Endothelial cell of umbilical vein (primary cell): ENCODE measurements at regions not wholly inside any gene's neighbourhood (a gene's known extent, or its start where the extent isn't known, plus 50 kb on each side); places are given as distances from the start of the nearest gene placed in this dataset.

Experiments used
- BruUV-seq: library from RNA; stranded (reverse); fragments of 400-500 nt; replicated peaks from 2 replicates; lab custom pipeline; 2021; lab: Mats Ljungman, UMichigan
- CTCF ChIA-PET: fragments of 300-600, 350-600 bp; sonication (Branson Sonifier 250); formaldehyde crosslinking; loops from one replicate; lab custom pipeline; 2021; ENCODE audit warnings: antibody characterized with exemption, inconsistent platforms; lab: Charles Lee
- POLR2A ChIA-PET: fragments of 300-600, 350-600 bp; sonication (Branson Sonifier 250); formaldehyde crosslinking; loops from one replicate; lab custom pipeline; 2021; ENCODE audit warnings: antibody characterized with exemption, inconsistent platforms; lab: Charles Lee
- DNase-seq: peaks from one replicate; pipeline ENCODE4 v3.0.0-alpha.2; 2011; ENCODE audit warnings: low read depth, low spot score
- FAIRE-seq: peaks from 2 replicates; lab custom pipeline; 2011; peaks lifted over from hg19 to GRCh38; lab: Jason Lieb, UNC
- H2AFZ ChIP-seq: 2 replicates; pipeline ENCODE4 v1.6.0; 2012; ENCODE audit warnings: low read depth, low read length, control low read depth, inconsistent platforms
- H3K27ac ChIP-seq: 2 replicates; pipeline ENCODE4 v1.5.1; 2011; ENCODE audit warnings: low read depth, mild to moderate bottlenecking, control low read depth, low read length, moderate library complexity; ENCODE audit not compliant: insufficient read depth
- H3K27me3 ChIP-seq, 2 experiments: 2 replicates each; pipeline versions ENCODE4 v1.6.0 to v1.6.1; 2011; ENCODE audit warnings: low read length in 2 of 2, mixed read lengths in 1 of 2; ENCODE audit not compliant: control insufficient read depth in 2 of 2, insufficient read depth in 2 of 2
- H3K36me3 ChIP-seq, 2 experiments: 2 replicates in 1 of 2; 3 replicates in 1 of 2; pipeline ENCODE4 v1.5.1; 2011; ENCODE audit warnings: low read length in 2 of 2, mild to moderate bottlenecking in 1 of 2, moderate library complexity in 1 of 2; ENCODE audit not compliant: control insufficient read depth in 2 of 2, insufficient read depth in 2 of 2; ENCODE audit errors: extremely low read depth in 1 of 2
- H3K4me1 ChIP-seq: 3 replicates; pipeline ENCODE4 v1.5.1; 2011; ENCODE audit warnings: mild to moderate bottlenecking, low read length; ENCODE audit not compliant: control insufficient read depth, insufficient read depth; ENCODE audit errors: extremely low read depth
- H3K4me2 ChIP-seq: 2 replicates; pipeline ENCODE4 v1.6.1; 2011; ENCODE audit warnings: low read length, control low read depth, mixed read lengths; ENCODE audit not compliant: insufficient read depth
- H3K4me3 ChIP-seq, 3 experiments: fragments of 200-600 bp in 1 of 3; sonication (generic), shearing (Covaris generic) in 1 of 3; replicated peaks in 1 of 3; 2 replicates each; pipeline ENCODE4 v1.5.1; 2011 to 2016; ENCODE audit warnings: control low read depth in 3 of 3, low read length in 3 of 3, mild to moderate bottlenecking in 2 of 3, inconsistent platforms in 1 of 3, low read depth in 1 of 3, moderate library complexity in 1 of 3; ENCODE audit not compliant: insufficient read depth in 1 of 3
- H3K79me2 ChIP-seq: 2 replicates; pipeline ENCODE4 v1.6.0; 2012; ENCODE audit warnings: low read length, inconsistent platforms; ENCODE audit not compliant: control insufficient read depth, insufficient read depth
- H3K9ac ChIP-seq: replicated peaks from 2 replicates; pipeline ENCODE3; 2011; ENCODE audit warnings: low read length, control low read depth; ENCODE audit not compliant: insufficient read depth; ENCODE audit errors: extremely low read depth
- H3K9me1 ChIP-seq: replicated peaks from 3 replicates; pipeline ENCODE4 v1.6.0; 2011; ENCODE audit warnings: mild to moderate bottlenecking, low read length; ENCODE audit not compliant: control insufficient read depth, insufficient read depth; ENCODE audit errors: extremely low read depth
- H3K9me3 ChIP-seq: replicated peaks from 2 replicates; pipeline ENCODE4 v1.5.1; 2012; ENCODE audit warnings: low read length, inconsistent platforms; ENCODE audit not compliant: control insufficient read depth, insufficient read depth
- H4K20me1 ChIP-seq: replicated peaks from 2 replicates; pipeline ENCODE3; 2011; ENCODE audit warnings: mild to moderate bottlenecking, low read length; ENCODE audit not compliant: control insufficient read depth, insufficient read depth; ENCODE audit errors: extremely low read depth
- CTCF ChIP-seq, 2 donors: IDR thresholded peaks; 1 replicate in 1 of 2; 2 replicates in 1 of 2; pipeline ENCODE4 v1.5.1; 2011; ENCODE audit warnings: low read length in 2 of 2, mild to moderate bottlenecking in 2 of 2, moderate library complexity in 2 of 2, control low read depth in 1 of 2, inconsistent platforms in 1 of 2, low read depth in 1 of 2; ENCODE audit not compliant: insufficient read depth in 1 of 2; ENCODE audit errors: extremely low read depth in 1 of 2
- EZH2 ChIP-seq: IDR thresholded peaks from 2 replicates; pipeline ENCODE4 v1.6.1; 2012; ENCODE audit warnings: borderline replicate concordance, low read depth, mild to moderate bottlenecking, moderate library complexity, low read length, inconsistent platforms; ENCODE audit not compliant: severe bottlenecking
- FOS ChIP-seq: IDR thresholded peaks from 2 replicates; pipeline ENCODE4 v1.6.1; 2011; ENCODE audit warnings: mild to moderate bottlenecking, low read length, moderate library complexity, borderline replicate concordance; ENCODE audit not compliant: insufficient read depth
- GATA2 ChIP-seq: IDR thresholded peaks from 2 replicates; pipeline ENCODE4 v1.7.0; 2011; ENCODE audit warnings: low read depth, mild to moderate bottlenecking, moderate library complexity, mixed read lengths, low read length; ENCODE audit not compliant: insufficient read length, insufficient read depth
- JUN ChIP-seq: IDR thresholded peaks from 2 replicates; pipeline ENCODE4 v1.6.1; 2011; ENCODE audit warnings: borderline replicate concordance, low read depth; ENCODE audit not compliant: insufficient read length, insufficient read depth
- MYC ChIP-seq: IDR thresholded peaks from one replicate; pipeline ENCODE4 v1.6.1; 2011; ENCODE audit warnings: mild to moderate bottlenecking, low read depth, low read length
- POLR2A ChIP-seq: IDR thresholded peaks from 2 replicates; pipeline ENCODE4 v1.6.1; 2012; ENCODE audit warnings: low read depth, mild to moderate bottlenecking, control low read depth, low read length
- POLR2AphosphoS5 ChIP-seq: IDR thresholded peaks from 2 replicates; pipeline ENCODE4 v1.6.1; 2012; ENCODE audit warnings: low read depth, mild to moderate bottlenecking, control low read depth, low read length, moderate library complexity; ENCODE audit not compliant: insufficient read depth
- dilution Hi-C: fragments of 300-500 bp; cut with MboI; formaldehyde crosslinking; loops from one replicate; pipeline ENCODE4 v1.15.0; 2019; ENCODE audit warnings: low sequenced_read_pairs; ENCODE audit not compliant: extremely low pct_ligation_motif_present
- intact Hi-C: fragments of 100-400 bp; cut with micrococcal nuclease; formaldehyde crosslinking; loops from one replicate; pipeline ENCODE4 v1.10.0; 2022
- TF ChIP-seq, protein P1 (sequence below): IDR thresholded peaks from 2 replicates; pipeline ENCODE4 v1.6.1; 2011; ENCODE audit not compliant: insufficient read depth, insufficient read length

GRCh38 chr20:41869261-41869660 is 251.1 kb upstream of the CHD6 start:
- Histone ChIP-seq H3K4me2 (no peak overlapping the region), H3K36me3 (no peaks in the 10 kb centered on the region), H3K9me1 (no peaks in the 10 kb centered on the region), H3K79me2 (no peaks in the 10 kb centered on the region), H3K27me3 (no peaks in the 10 kb centered on the region), H3K27ac (no peak overlapping the region), H3K9ac (no peak overlapping the region), H4K20me1 (no peaks in the 10 kb centered on the region), H3K4me3 (no peak overlapping the region), H3K9me3 (no peaks in the 10 kb centered on the region), H2AFZ (no peak overlapping the region), H3K4me1 (no peaks in the 10 kb centered on the region)
- dilution Hi-C loops = no loop called here
- POLR2A ChIA-PET = no interaction called here
- no peak for TF ChIP-seq CTCF (IDR thresholded peaks at IDR 0.05; ENCODE audit: extremely low read depth in 1 of 2, insufficient read depth in 1 of 2, low read depth in 1 of 2, low read length in 2 of 2)
- TF ChIP-seq, protein P1, sequence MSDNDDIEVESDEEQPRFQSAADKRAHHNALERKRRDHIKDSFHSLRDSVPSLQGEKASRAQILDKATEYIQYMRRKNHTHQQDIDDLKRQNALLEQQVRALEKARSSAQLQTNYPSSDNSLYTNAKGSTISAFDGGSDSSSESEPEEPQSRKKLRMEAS = no peak
- no peak for TF ChIP-seq POLR2A
- TF ChIP-seq FOS = no peak
- TF ChIP-seq MYC = no peak
- TF ChIP-seq EZH2 = no peak
- no peak for TF ChIP-seq POLR2AphosphoS5
- TF ChIP-seq JUN = no peak
- no peak for TF ChIP-seq GATA2
- BruUV-seq = no TSS peak
- DNase-seq (no peak), FAIRE-seq (no peak)
- intact Hi-C loops = no loop called here
- CTCF ChIA-PET = no interaction called here
